ENCODE measurements at regions not wholly inside any gene's neighbourhood (a gene's known extent, or its start where the extent isn't known, plus 50 kb on each side); places are given as distances from the start of the nearest gene placed in this dataset.

DNA sequence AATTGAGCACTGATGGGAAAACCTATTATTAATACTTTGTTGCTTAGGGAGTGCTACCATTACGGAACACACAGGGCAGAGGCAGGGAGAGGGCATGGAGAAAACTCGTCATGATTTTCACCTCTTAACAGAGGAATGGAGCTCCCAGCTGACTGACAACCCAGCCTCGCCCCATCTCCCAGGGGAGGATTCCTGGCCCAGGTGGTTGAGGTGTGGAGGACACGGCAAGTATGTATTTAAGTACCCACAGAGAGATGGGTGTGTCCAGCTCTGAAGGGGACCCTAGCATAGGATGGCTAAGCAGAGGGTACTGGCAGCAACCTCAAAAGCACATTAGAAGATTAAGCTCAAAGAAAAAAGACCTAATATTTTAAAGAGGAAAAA is 261.9 kb upstream of the MOCS1 start:
- TF ChIP-seq, protein P1, sequence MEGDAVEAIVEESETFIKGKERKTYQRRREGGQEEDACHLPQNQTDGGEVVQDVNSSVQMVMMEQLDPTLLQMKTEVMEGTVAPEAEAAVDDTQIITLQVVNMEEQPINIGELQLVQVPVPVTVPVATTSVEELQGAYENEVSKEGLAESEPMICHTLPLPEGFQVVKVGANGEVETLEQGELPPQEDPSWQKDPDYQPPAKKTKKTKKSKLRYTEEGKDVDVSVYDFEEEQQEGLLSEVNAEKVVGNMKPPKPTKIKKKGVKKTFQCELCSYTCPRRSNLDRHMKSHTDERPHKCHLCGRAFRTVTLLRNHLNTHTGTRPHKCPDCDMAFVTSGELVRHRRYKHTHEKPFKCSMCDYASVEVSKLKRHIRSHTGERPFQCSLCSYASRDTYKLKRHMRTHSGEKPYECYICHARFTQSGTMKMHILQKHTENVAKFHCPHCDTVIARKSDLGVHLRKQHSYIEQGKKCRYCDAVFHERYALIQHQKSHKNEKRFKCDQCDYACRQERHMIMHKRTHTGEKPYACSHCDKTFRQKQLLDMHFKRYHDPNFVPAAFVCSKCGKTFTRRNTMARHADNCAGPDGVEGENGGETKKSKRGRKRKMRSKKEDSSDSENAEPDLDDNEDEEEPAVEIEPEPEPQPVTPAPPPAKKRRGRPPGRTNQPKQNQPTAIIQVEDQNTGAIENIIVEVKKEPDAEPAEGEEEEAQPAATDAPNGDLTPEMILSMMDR (IDR thresholded peaks at IDR 0.05) = no peak
- no peak for TF ChIP-seq POLR2A (IDR thresholded peaks at IDR 0.05)
